Stimulated activated naive CD8-positive, alpha-beta T cell treated with anti-CD3 and anti-CD28 coated beads, Interleukin-15, amount 100 ng/mL, for 72 hours (primary cell): ENCODE measurements at regions not wholly inside any gene's neighbourhood (a gene's known extent, or its start where the extent isn't known, plus 50 kb on each side); places are given as distances from the start of the nearest gene placed in this dataset.

Experiments
- ATAC-seq: fragments of 150-1000 bp; cut with Tn5 transposase; 2 replicates; pipeline ENCODE4 v1.10.0; 2021; ENCODE audit warnings: mild to moderate bottlenecking, moderate library complexity
- DNase-seq, 2 donors: peaks; one replicate each; pipeline ENCODE4 v3.0.0; 2021 to 2022
- H3K27ac Mint-ChIP-seq, 2 donors: one replicate each; pipeline ENCODE4 v1.8.0; 2022; ENCODE audit warnings: mild to moderate bottlenecking in 2 of 2, mixed read lengths in 2 of 2, moderate library complexity in 2 of 2
- H3K27me3 Mint-ChIP-seq: one replicate; pipeline ENCODE4 v1.8.0; 2022; ENCODE audit warnings: mixed read lengths
- H3K4me1 Mint-ChIP-seq: one replicate; pipeline ENCODE4 v1.8.0; 2022; ENCODE audit warnings: mild to moderate bottlenecking, mixed read lengths
- H3K4me3 Mint-ChIP-seq, 2 donors: one replicate each; pipeline ENCODE4 v1.8.0; 2022; ENCODE audit warnings: mild to moderate bottlenecking in 2 of 2, mixed read lengths in 2 of 2, moderate library complexity in 1 of 2
- H3K9me3 Mint-ChIP-seq, 2 donors: one replicate each; pipeline ENCODE4 v1.8.0; 2022; ENCODE audit warnings: mixed read lengths in 2 of 2

DNA sequence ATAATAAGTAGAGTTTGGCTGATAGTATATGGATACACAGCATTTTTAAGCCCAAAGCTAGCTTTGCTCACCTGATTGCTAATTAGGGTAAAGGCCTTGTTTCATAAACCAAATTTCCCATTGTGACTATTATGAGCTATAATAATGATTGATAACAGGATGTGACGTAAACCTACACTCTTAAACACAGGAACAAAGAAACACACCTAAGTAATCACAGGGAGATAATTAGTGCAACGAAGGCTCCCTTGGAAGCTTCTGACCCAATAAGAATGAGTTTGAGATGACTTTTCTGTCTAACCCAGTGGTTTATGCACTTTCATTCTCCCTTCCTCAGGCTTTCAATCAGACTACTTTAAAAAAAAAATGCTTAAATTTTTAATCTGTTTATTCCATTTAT lies 683.2 kb downstream of the SATB2 start:
- Mint-ChIP-seq H3K4me3 (no peak overlapping the region), H3K27ac (no peak overlapping the region)

DNA sequence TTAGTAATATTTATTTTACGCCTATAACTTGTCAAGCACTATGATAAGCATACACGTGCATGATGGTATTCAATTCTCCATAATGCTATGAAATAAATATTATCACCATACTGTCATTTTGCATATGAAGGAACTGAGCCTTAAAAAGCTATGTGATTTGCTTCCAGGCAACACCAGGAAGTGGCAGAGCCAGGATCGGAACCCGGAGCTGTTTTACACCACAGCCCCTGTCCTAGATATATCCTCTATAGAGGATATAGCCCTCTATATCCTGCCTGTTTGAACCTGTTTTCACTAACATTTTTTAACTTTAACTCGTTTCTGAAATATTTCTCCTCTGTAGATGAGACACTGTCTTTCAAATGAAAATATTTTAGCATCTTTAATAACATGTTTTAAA lies 690.0 kb downstream of the SATB2 start:
- DNase-seq, result no peak
- Mint-ChIP-seq H3K4me3 (no peak overlapping the region), H3K9me3 (no peaks in the 10 kb centered on the region), H3K27me3 (no peaks in the 10 kb centered on the region), H3K27ac (no peak overlapping the region), H3K4me1 (no peaks in the 10 kb centered on the region)
- ATAC-seq, result no peak

More for the DNA sequence above, 683.2 kb downstream of the SATB2 start:
- H3K27me3 Mint-ChIP-seq, result no peaks in the 10 kb centered on the region
- H3K9me3 Mint-ChIP-seq, result no peaks in the 10 kb centered on the region
- DNase-seq (no peak), ATAC-seq (no peak)
- no peaks in the 10 kb centered on the region for H3K4me1 Mint-ChIP-seq

DNA sequence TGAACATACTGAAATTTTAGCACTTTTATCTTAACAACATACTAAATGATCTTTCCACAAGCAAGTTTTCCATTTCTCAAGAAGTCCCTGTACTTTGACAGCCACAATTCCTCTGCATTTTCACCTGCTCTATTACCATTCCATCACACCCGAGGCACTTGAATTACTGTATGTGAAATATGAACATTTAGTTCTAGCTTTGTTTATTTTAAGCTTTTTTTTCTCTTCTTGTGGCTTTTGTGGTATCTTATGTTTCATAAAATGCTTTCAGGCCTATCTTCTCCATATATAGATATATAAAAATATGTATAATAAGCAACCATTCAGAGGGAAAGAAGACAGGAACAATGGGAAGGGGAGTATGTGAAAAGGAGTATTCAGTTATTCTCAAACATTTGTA lies 693.9 kb downstream of the SATB2 start:
- Mint-ChIP-seq H3K27me3 (no peaks in the 10 kb centered on the region), H3K27ac (no peak overlapping the region), H3K4me1 (no peaks in the 10 kb centered on the region), H3K4me3 (no peak overlapping the region), H3K9me3 (no peaks in the 10 kb centered on the region)
- ATAC-seq (no peak), DNase-seq (no peak)

DNA sequence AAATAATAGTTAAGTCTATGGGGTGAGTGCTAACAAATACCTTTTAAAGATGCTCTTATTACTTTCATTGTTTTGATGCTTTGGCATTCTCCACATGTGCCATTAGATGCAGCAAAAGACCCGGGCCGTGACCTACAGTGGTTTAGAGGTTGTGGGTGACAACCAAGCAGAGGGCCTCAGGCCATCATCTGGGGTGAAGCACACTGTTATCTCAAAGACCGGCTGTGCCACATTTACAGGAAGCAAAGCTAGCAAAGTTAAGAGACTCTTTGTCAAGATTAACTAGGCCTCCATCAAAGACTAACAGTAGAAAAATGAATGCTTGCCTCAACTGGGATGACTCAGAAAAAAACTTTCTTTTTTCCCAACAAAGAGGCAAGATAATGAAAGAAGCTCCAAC lies 695.3 kb downstream of the SATB2 start:
- H3K4me3 Mint-ChIP-seq, result no peak overlapping the region
- DNase-seq, result no peak
- H3K9me3 Mint-ChIP-seq, result no peaks in the 10 kb centered on the region
- H3K4me1 Mint-ChIP-seq, result no peaks in the 10 kb centered on the region
- ATAC-seq, result no peak
- H3K27ac Mint-ChIP-seq, result no peak overlapping the region
- H3K27me3 Mint-ChIP-seq, result no peaks in the 10 kb centered on the region

DNA sequence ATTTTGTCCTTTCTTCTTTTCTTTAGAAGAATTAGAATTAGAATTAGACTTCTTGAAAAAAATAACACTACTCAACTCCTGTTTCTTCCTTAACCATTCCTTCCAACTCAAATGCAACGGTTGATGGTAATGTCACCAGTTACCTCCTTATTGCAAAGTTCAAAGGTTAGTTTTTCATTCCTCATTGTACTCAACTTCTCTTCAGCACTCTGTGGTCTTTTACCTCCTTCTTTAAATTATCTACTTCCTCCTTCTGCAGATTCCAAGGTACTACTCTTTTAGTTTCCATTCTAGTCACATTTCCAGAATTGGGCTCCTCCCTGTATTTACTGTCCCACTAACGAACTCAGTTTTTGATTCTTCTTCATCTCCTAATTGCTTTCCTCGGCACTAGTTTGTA lies 700.7 kb downstream of the SATB2 start:
- no peak for DNase-seq
- Mint-ChIP-seq H3K27ac (no peak overlapping the region), H3K4me1 (no peaks in the 10 kb centered on the region), H3K9me3 (no peaks in the 10 kb centered on the region), H3K4me3 (no peak overlapping the region), H3K27me3 (no peaks in the 10 kb centered on the region)
- ATAC-seq, result no peak

DNA sequence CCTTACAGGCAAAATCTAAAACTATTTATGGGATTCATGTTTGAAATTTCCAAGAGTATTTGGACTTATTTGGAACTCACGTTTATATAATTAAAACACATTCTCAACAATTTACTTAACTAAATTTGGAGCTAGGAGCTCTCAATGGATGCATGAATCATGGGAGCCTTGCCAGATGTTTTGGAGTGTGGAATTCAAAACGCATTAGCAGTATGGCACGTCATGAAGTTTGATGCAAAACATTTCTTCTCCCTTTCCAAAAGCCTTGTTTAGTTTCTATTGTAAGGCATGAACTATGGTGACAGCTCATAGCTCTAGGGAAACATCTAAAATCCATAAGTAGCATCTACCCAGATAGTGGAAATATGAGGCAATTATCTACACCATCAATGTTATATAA lies 701.6 kb downstream of the SATB2 start:
- Mint-ChIP-seq H3K9me3 (no peaks in the 10 kb centered on the region), H3K27ac (no peak overlapping the region), H3K4me1 (no peaks in the 10 kb centered on the region), H3K27me3 (no peaks in the 10 kb centered on the region), H3K4me3 (no peak overlapping the region)
- ATAC-seq (no peak), DNase-seq (no peak)

DNA sequence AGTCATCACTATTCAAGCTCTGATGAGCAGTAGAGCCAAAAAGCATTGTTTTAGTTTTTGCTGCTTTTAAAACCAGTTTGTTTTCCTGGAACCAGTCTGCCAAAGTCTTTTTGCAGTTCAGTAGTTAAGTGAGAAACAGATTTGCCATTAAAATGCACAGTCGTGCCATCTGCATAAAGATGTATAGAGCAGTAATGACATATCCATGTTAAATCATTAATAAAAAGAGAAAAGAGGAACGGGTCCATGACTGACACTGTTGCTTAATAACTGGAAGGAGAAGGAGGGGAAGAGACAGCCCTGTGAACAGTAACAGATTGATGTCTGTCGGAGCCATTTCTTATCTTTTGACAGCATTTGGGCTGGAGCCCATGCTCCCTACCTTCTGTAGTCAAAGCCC lies 704.6 kb downstream of the SATB2 start:
- H3K27ac Mint-ChIP-seq, result no peak overlapping the region
- no peaks in the 10 kb centered on the region for H3K9me3 Mint-ChIP-seq
- ATAC-seq (no peak), DNase-seq (no peak)
- no peaks in the 10 kb centered on the region for H3K4me1 Mint-ChIP-seq
- H3K4me3 Mint-ChIP-seq, result no peak overlapping the region
- H3K27me3 Mint-ChIP-seq, result no peaks in the 10 kb centered on the region

DNA sequence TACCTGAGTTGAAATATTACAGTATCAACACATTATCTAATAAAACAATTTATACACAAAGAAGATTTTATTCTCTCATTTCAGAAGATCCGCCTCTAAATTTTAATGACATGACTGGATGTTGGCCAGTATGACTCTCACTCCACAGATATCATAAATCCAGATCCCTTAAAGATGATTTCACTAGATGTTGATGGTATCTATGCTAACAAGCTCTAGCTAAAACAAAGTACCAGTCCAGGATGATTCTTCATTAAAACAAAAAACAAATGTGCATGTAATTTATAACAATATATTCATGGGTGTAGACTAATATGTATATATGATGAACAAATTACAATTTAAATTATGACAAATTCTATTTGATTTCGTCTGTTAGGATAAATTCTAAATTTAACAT lies 708.4 kb downstream of the SATB2 start:
- Mint-ChIP-seq H3K9me3 (no peaks in the 10 kb centered on the region), H3K27me3 (no peaks in the 10 kb centered on the region), H3K27ac (no peak overlapping the region), H3K4me3 (no peak overlapping the region), H3K4me1 (no peaks in the 10 kb centered on the region)
- ATAC-seq (no peak), DNase-seq (no peak)

DNA sequence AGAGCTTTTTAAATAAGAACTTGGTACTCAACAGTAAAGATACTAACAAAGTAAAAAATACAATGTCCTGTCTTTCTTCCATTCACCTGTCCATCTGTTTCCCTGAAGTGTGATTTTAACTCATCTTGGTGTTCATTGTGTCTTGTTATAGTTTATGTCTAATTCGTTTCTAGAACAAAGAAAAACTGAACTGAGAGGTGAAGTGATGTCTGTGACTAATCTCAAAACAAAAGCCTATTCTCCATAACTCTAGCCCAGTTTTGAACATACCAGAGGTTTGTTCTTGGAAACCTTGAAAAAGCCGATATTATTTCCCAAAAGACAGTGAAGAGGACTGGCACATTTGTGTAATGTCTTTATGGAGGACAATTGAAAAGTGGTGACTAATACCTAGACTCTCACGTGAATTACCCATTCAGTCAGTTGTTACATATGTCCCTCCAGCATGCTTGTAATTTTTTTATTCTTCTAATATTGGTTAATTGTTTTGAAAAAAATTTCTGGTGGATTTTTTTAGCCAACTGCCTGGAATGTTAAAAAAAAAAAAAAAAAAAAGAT lies 725.8 kb downstream of the SATB2 start:
- H3K4me3 Mint-ChIP-seq, result no peak overlapping the region
- DNase-seq, result no peak
- peak overlapping the region in 1 of 2 donors; percentile 65 for H3K27ac Mint-ChIP-seq
- H3K4me1 Mint-ChIP-seq, result no peaks in the 10 kb centered on the region
- H3K27me3 Mint-ChIP-seq, result no peaks in the 10 kb centered on the region
- H3K9me3 Mint-ChIP-seq, result peaks cover 0 to 4% of the 10 kb centered on the region in 2 donors
- no peak for ATAC-seq

DNA sequence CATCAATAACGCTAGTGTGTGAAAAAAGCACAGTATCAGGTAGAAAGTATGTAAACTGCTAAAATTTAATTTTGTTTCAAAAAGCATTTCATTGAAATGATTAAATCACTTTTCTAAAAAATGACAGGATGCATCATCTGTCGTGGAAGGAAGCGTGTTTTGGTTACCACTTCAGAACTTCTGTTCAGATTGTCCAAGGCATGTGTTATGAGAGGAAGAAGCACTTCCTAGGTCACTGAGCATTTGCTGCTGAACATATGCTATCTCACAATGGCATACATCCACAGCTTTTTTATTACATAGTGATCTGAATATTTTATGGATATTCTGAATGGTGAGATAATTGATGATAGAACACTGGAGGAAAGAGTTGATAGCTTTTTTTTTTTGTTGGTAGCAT lies 737.5 kb downstream of the SATB2 start:
- Mint-ChIP-seq H3K4me3 (no peak overlapping the region), H3K27ac (no peak overlapping the region), H3K4me1 (no peaks in the 10 kb centered on the region), H3K27me3 (no peaks in the 10 kb centered on the region), H3K9me3 (no peaks in the 10 kb centered on the region)
- DNase-seq (no peak), ATAC-seq (no peak)

DNA sequence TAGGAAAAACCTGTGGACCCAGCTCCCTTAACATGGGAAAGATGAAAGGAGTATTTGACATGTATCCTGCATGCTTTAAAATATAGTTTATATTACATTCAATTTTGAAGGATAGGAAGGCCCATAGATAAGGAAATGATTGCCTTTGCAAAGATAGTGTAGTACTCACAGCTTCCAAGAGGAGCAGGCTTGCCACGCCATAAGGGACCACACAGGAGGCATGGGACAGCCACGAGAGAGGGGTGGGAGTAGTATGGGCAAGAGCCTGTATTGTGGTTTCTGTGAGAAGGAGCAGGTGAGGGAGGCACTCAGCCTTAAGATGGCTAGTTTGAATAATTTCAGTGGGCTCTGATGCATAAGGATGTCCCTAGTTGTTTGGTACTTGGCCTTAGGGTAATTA lies 740.3 kb downstream of the SATB2 start:
- H3K27me3 Mint-ChIP-seq, result no peaks in the 10 kb centered on the region
- H3K4me1 Mint-ChIP-seq, result no peaks in the 10 kb centered on the region
- no peaks in the 10 kb centered on the region for H3K9me3 Mint-ChIP-seq
- DNase-seq (no peak), ATAC-seq (peak; percentile 23)
- no peak overlapping the region for H3K4me3 Mint-ChIP-seq
- H3K27ac Mint-ChIP-seq, result no peak overlapping the region

DNA sequence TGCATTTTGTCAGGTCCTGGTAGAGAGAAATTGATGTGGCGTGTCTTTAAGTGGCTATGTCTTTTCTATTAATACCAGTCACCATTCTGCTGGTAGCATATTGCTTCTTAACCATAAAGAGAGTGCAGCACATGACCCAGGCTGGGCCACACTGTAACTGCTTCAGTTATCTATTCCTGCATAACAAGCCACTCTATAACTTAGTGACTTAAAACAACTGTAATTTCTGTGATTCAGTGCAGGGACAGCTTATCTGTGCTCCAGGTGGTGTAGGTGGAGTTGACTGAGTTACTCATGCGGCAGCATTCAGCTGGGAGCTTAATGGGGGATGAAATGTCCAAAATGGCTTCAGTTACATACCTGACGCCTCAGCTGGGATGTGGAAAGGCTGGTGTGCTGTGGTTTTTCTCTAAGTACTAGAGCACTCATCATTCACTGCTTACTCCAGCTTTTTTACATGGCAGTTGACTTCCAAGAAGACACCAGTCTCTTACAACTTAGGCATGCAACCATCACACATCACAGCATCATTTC lies 742.4 kb downstream of the SATB2 start:
- Mint-ChIP-seq H3K27me3 (no peaks in the 10 kb centered on the region), H3K4me3 (no peak overlapping the region), H3K9me3 (no peaks in the 10 kb centered on the region), H3K27ac (no peak overlapping the region), H3K4me1 (no peaks in the 10 kb centered on the region)
- ATAC-seq (no peak), DNase-seq (no peak)

DNA sequence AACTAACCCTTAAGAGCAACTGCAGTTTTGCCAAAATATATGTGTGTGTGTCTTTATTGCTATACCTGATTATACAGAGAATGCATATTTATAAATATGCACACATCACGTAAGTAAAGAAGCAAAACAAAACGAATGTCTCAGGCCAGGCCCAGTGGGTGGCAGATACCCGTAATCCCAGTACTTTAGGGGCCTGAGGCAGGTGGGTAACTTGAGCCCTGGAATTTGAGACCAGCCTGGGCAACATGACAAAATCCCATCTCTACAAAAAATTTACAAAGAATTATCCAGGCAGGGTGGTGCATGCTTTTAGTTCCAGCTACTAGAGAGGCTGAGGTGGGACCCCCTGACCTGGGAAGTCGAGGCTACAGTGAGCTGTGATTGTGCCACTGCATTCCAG lies 745.3 kb downstream of the SATB2 start:
- DNase-seq (no peak), ATAC-seq (no peak)
- Mint-ChIP-seq H3K4me1 (no peaks in the 10 kb centered on the region), H3K9me3 (no peaks in the 10 kb centered on the region), H3K4me3 (no peak overlapping the region), H3K27me3 (no peaks in the 10 kb centered on the region), H3K27ac (no peak overlapping the region)

DNA sequence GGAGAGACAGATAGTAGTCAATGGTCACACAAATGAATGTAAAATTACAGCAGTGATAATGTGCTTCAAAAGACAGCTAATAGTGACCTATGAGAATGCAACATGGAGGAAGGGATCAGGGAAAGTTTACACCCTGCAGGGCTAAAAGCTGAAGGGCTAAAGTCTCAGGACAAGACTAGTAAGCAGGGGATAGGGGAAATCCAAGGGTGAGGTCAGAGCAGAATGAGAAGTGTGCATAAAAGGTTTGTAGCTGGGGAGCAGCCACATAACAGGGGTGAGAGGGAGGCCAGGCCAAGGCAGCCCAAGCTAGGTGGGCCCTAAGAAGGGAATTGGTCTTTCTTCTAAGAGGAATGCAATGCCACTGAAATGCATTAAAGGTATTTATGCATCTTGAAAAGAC lies 746.3 kb downstream of the SATB2 start:
- ATAC-seq, result no peak

DNA sequence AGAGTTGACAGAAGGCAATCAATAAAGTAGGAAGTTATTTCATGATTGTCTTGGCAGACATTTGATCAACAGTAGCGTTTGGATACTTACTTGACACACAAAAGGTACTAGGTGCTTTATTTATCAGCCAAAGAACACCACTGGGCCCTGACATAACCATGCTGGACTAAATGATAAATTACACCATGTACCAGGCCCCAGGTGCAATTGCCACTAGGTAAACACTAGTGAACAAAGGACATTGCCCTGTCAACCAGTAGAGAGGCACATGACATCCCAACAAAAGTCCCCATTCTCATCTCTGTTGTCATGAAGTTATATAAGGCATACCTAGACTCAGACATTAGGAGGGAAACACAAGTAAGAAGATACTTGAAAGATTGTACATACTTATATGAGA lies 747.2 kb downstream of the SATB2 start:
- Mint-ChIP-seq H3K9me3 (no peaks in the 10 kb centered on the region), H3K4me1 (no peaks in the 10 kb centered on the region), H3K27me3 (no peaks in the 10 kb centered on the region), H3K27ac (no peak overlapping the region), H3K4me3 (no peak overlapping the region)
- ATAC-seq (no peak), DNase-seq (no peak)

More for the DNA sequence above, 746.3 kb downstream of the SATB2 start:
- Mint-ChIP-seq H3K9me3 (no peaks in the 10 kb centered on the region), H3K27ac (no peak overlapping the region), H3K4me3 (no peak overlapping the region), H3K27me3 (no peaks in the 10 kb centered on the region), H3K4me1 (no peaks in the 10 kb centered on the region)
- no peak for DNase-seq

DNA sequence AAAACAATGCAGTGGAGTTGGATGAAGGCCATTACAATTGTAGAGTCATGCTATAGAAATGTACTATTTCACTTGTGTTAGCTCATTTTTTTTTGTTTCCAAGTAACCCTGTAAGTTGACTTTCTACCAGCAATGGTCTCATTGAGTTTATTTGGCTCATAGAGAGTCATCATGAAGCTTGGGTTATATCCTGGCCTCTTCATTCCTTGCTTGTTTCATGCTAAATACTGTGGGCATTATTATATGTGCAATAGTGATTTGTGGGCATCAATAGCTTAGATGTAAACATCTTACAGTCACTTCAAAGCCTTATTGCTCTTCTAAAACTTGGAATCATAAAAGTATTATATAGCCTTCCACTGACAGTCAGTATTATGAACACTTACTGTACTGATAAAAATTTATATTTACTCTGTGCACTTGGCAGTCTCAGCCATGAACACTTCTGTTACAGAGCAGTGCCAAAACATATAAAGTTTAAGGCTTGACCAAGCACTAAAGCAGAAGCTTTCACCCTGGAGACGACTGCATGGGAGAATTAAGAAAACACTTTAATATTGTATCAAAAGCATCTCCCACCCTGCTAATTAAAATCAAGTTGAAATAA lies 751.2 kb downstream of the SATB2 start:
- no peak overlapping the region for H3K27ac Mint-ChIP-seq

DNA sequence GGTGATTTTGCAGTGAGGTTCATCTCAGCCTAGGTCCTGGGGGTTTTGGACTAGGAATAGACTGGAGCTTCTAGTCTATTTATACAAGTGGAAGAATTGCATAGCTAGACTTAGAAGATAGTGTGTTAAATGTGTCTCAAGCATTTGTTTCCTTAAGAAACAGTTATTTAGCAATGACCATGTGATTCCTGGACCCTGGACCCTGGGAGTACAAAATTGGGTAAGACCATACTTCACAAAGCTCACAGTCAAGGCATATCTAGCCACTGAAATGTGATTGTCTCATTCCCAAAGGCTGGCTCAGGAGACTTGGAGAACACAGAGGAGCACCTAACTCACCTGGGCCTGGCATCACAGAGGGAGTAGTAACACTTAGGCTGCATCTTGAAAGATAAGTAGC lies 754.5 kb downstream of the SATB2 start:
- DNase-seq (no peak), ATAC-seq (no peak)
- Mint-ChIP-seq H3K4me1 (no peaks in the 10 kb centered on the region), H3K27me3 (no peaks in the 10 kb centered on the region), H3K4me3 (no peak overlapping the region), H3K27ac (no peak overlapping the region), H3K9me3 (no peaks in the 10 kb centered on the region)

More for the DNA sequence above, 751.2 kb downstream of the SATB2 start:
- no peak for DNase-seq
- ATAC-seq, result no peak
- Mint-ChIP-seq H3K4me1 (no peaks in the 10 kb centered on the region), H3K27me3 (no peaks in the 10 kb centered on the region), H3K4me3 (no peak overlapping the region), H3K9me3 (no peaks in the 10 kb centered on the region)
